GM18951 (cell line): ENCODE measurements at regions not wholly inside any gene's neighbourhood (a gene's known extent, or its start where the extent isn't known, plus 50 kb on each side); places are given as distances from the start of the nearest gene placed in this dataset.

ENCODE experiments used
- POLR2A ChIP-seq: IDR thresholded peaks from 4 replicates; pipeline ENCODE4 v1.6.1; 2011; ENCODE audit warnings: mild to moderate bottlenecking; ENCODE audit not compliant: insufficient read length, insufficient read depth; ENCODE audit errors: extremely low read depth
- in situ Hi-C: fragments of 300-500 bp; cut with MboI; formaldehyde crosslinking; loops from one replicate; pipeline ENCODE4 v1.12.0; 2022; ENCODE audit warnings: low sequenced_read_pairs, mixed read lengths, inconsistent platforms; ENCODE audit not compliant: unreplicated experiment

DNA sequence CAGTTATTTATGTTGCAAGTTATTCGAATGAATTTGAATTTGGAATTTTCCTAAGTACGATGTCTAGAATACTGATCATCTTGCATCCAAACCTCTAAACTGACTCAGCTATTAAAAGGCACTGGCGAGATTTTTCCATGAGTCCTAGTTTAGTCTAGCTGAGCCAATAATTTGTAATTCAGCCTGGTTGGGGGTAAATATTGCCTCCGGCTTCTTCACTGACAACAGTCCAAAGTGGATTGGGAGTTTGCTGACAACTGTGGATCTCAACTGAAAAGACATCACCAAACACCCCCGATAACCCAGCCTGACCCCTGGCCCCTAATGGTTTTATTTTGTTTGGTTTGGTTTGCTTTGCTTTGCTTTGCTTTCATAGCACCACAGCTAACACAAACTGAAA lies 189.8 kb upstream of the DAPK1 start:
- in situ Hi-C loops = loop anchor here (25.0 kb wide), 1 partner anchor 871 kb away; no protein-coding TSS in a partner anchor

DNA sequence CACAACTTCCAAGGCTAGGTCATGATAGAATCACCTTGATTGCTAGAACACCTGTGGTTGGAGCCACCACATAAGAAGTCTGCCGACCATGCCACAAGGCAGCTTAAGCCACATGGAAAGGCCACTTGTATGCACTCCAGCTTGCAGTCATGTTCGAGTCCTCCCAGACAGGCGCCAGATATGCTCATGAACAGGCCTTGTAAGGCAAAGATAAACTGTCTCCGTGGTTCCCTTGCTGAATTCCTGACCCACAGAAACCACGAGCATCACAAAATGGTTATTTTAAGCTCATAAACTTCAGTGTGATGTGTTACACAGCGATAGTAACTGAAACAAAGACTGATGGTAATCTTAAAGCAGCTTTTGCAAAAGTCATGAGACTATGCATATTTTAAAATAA lies 188.4 kb upstream of the DAPK1 start:
- in situ Hi-C loops = loop anchor here (25.0 kb wide), 1 partner anchor 872 kb away; no protein-coding TSS in a partner anchor
- TF ChIP-seq POLR2A = no peak

More for the DNA sequence above, 189.8 kb upstream of the DAPK1 start:
- TF ChIP-seq POLR2A = no peak

DNA sequence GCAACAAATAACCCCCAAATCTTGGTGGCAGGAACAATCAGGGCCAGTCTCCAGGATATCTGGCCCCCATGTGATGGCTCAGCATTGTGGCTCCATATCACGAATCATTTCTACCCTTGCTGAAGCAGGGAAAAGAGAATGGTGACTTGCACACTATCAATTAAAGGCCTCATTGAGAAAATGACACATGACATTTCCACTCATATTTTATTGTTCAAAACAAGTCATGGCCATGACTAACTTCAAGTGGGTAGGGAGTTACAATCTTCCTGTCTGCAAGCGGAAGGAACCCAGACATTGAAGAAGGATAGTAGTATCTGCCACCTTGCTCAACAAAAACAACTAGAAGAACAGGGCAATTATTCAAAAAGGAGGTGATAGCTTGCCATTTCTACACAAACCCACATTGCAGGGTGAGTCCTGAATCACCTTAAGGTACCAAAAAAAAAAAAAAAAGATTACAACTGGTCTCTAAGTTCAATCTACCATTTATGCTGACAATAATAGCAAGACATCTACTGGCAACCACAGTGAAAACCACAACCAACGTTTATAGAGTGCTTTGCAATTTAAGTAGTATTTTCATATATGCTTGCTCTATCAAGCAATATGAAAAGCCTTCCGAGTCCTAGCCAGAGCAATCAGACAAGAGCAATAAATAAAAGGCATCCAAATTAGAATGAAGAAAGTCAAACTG lies 186.7 kb upstream of the DAPK1 start:
- no peak for TF ChIP-seq POLR2A
- in situ Hi-C loops = loop anchor here (25.0 kb wide), 1 partner anchor 874 kb away; no protein-coding TSS in a partner anchor

DNA sequence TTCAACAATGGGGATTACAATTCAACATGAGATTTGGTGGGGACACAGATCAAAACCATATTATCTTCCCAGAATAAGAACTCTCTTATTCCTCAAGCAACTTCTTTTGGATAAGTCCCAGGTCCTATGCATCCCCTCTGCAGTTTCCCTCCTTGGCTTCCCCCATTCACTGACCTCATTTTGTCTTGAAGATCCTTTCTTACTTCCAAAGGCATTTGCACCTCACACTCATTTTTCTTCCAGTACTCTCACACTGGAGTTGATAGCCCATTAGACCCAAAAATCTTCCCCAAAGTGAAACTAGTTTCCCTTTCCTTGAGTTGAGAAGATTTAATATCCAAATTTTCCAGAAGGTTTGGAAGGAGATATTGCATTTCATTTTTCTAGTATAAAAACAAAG lies 178.0 kb upstream of the DAPK1 start:
- no peak for TF ChIP-seq POLR2A
- in situ Hi-C loops = loop anchor here (25.0 kb wide), 1 partner anchor 882 kb away; no protein-coding TSS in a partner anchor

DNA sequence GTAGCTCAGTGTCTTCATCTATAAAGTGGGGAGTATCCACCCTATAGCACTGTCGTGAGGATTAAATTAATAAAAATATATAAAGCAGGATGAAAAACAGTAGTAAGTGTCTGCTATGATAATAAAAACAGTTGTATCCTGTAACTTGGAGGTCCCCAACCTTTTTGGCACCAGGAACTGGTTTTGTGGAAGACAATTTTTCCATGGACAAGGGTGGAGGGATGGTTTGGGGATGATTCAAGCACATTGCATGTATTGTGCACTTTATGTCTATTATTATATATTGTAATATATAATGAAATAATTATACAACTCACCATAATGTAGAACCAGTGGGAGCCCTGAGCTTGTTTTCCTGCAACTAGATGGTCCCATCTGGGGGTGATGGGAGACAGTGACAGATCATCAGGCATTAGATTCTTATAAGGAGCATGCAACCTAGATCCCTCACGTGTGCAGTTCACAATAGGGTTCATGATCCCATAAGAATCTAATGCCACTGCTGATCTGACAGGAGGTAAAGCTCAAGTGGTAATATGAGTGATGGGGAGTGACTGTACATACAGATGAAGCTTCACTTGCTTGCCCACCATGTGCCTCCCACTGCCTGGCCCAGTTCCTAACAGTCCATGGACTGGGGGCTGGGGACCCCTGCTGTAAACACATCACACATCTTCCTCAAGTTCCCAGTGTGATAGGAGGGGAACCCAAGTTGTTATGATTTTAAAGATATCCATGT lies 177.4 kb upstream of the DAPK1 start:
- in situ Hi-C loops = loop anchor here (25.0 kb wide), 1 partner anchor 883 kb away; no protein-coding TSS in a partner anchor
- no peak for TF ChIP-seq POLR2A

DNA sequence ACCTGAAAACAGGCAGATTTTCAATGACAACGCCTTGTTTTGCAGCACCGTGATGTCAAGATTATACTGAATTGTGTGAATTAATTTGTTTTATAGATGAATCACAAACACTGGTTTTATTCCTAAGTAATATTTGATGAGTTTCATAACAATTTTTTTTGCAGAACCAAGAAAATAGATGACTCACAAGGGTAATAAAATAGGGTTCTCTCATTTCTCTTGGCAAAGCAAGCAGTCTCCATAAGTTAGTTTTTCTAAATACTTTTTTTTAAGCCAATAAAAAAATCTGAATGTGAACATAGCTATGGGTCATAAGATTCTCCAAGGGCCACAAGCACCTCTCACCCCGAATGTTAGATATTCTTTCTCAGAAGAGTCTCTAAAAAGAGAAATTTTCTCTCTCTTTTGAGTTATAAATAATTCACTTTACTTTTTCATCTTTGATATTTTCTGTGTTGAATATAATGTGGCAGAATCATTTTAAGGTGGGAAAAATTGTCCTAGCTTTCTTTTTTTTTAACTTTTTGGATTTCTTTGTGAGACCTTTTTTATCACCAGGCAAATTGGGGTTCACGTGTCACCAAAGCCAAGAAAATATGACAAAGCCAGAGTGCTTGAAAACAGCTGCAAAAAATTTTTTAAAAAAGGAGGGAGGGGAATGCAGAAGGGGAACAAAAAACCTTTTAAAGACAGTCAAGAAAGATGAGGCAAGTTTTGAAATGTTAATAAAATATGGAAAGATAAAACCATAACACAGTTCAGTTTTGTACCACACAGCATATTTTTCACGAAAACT lies 174.6 kb upstream of the DAPK1 start:
- in situ Hi-C loops = loop anchor here (25.0 kb wide), 1 partner anchor 886 kb away; no protein-coding TSS in a partner anchor
- no peak for TF ChIP-seq POLR2A

DNA sequence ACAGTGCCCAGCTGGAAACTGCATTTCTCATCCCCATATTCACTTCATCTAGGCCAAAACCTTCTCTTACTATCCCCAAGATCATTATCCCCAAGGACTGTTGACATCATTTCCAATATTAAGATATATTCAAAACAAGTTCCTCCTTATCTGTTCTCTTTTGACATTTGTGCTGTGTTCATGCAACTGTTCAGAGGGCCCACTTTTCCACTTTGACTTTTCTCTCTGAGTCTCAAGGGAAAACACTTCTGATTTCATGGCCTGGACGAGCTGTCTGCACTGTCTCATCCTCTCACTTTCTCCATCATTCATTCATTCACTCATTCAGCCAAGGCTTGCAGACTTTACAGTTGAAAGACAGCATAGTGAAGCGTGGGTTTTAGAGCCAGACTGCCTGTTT lies 173.7 kb upstream of the DAPK1 start:
- in situ Hi-C loops = loop anchor here (25.0 kb wide), 1 partner anchor 887 kb away; no protein-coding TSS in a partner anchor
- no peak for TF ChIP-seq POLR2A

DNA sequence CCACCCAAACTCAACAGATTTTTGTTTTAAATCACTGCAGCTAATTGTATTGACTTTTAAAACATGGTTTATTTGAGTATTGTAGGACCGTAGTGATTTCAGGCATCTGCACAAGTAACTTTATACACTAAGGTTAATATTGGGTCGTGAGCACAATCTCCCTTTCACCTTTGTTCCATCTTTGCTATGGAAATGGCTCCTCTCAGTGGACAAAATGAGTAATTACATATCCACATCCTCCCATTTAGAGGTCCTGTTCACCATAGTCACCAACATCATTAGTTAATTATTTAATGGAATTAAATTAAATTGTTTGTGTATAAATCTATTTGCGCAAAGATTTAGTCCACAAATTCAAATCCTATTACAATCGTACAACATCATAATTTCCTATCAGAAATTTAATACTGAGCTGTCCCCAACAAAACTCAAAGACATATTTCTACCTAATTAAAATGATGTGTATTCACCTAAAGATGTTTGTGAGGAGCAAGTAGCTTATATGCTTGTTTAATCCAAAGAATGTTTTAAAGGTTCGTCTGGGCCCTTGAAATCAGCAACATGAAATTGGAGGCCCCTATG lies 173.0 kb upstream of the DAPK1 start:
- in situ Hi-C loops = loop anchor here (25.0 kb wide), 1 partner anchor 887 kb away; no protein-coding TSS in a partner anchor
- no peak for TF ChIP-seq POLR2A

DNA sequence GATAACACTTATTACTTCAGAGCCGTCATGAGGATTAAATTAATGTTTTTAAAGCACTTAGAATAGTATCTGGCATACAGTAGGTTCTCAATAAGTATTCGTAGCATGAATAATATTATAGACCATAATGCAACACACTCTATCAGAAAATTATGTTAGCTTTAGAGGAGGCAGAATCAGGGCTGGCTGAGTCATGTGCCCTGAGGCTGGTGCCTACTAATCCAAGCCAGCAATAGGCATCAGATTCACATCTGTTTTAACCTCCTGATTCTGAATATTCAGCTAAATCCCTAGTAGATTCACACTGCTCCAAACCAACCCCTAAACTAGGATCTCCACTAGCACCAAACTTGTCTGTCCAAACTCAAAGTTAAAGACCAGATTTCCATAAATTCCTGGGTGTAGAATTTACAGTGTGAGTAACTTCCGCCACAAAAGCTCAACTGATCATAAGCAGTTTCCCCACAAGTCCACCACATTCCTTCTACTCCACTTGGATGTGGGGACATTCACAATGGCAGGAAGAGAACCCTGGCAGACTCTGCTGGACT lies 170.0 kb upstream of the DAPK1 start:
- in situ Hi-C loops = no loop called here

DNA sequence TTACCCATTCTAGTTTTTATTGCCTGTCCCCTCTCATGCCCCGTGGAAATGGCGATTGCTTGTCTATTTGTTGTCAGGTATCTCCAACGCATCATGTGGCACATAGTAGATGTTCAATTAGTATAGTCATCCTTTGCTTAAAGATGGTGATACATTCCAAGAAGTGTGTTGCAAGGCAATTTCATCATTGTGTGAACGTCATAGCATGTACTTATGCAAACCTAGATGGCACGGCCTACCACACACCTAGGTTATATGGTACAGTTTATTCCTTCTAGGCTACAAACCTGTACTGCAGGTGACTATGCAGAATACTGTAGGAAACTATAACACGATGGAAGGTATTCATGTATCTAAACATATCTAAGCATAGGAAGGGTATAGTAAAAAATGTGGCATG lies 163.9 kb upstream of the DAPK1 start:
- TF ChIP-seq POLR2A = no peak
- in situ Hi-C loops = loop anchor here (10.0 kb wide), 1 partner anchor 331 kb away; no protein-coding TSS in a partner anchor

More for the DNA sequence above, 170.0 kb upstream of the DAPK1 start:
- TF ChIP-seq POLR2A = no peak

DNA sequence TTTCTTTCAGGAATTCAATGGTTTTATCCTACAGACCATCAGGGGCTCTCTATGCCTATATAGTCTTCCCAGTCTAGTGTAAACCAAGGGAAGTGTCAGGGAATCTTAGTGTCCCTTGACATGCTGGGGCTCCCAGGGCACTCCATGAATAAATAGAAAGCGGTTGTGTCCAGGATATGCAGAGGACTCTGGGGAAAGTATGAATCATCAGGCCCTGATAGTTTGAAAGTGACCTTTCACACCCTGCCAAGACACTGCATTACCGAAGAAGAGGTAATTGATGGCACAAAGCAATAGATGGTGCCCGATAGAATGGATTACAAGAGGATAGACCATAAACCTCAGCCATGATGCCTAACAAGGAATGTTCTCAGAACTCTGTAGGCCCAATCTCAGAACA lies 163.3 kb upstream of the DAPK1 start:
- in situ Hi-C loops = loop anchor here (10.0 kb wide), 1 partner anchor 330 kb away; no protein-coding TSS in a partner anchor
- no peak for TF ChIP-seq POLR2A

DNA sequence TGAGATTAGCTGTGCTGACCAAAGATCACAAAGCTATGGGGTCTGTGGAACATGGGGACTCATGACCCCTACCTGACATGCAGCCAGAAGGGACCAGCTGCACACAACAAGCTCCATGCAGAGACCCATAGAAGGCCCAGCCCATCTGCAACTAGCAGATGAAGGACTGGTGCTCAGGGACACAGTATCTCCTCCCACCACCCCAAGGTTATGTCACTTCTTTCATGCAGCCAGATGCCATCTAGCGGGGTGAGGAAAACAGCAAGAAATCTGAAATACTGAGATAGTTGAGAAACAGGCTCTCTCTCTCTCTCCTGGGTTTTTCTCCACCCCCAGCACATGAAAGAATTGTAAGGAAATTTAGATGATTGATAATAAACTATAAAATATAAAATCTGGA lies 161.3 kb upstream of the DAPK1 start:
- TF ChIP-seq POLR2A = no peak
- in situ Hi-C loops = loop anchor here (10.0 kb wide), 1 partner anchor 328 kb away; no protein-coding TSS in a partner anchor
